ENCODE measurements at regions not wholly inside any gene's neighbourhood (a gene's known extent, or its start where the extent isn't known, plus 50 kb on each side); places are given as distances from the start of the nearest gene placed in this dataset.

GRCh38 chr4:8744083-8744805, 127.4 kb downstream of the HMX1 start:
- H3K4me1 ChIP-seq, result no peaks in the 10 kb centered on the region
- no peaks in the 10 kb centered on the region for H3K9me3 ChIP-seq
- intact Hi-C loops (cut with DNase I; ENCODE audit: low total_unique reads), result no loop called here
- H3K4me3 ChIP-seq, result no peak overlapping the region
- TF ChIP-seq CTCF (IDR thresholded peaks at IDR 0.05), result no peak
- H3K36me3 ChIP-seq, result no peaks in the 10 kb centered on the region
- peaks cover 0 to 35% of the 10 kb centered on the region in 2 donors for H3K27me3 ChIP-seq
- no peak overlapping the region for H3K27ac ChIP-seq
- peak in 1 of 2 donors; percentile 37 for DNase-seq

GRCh38 chr4:8742546-8742945, 129.1 kb downstream of the HMX1 start:
- H3K27me3 ChIP-seq, result peaks cover 0 to 29% of the 10 kb centered on the region in 2 donors
- no peaks in the 10 kb centered on the region for H3K9me3 ChIP-seq
- H3K36me3 ChIP-seq, result no peaks in the 10 kb centered on the region
- H3K27ac ChIP-seq, result no peak overlapping the region
- no peak for DNase-seq
- no peak for TF ChIP-seq CTCF (IDR thresholded peaks at IDR 0.05)
- H3K4me3 ChIP-seq, result no peak overlapping the region
- intact Hi-C loops (cut with DNase I; ENCODE audit: low total_unique reads), result no loop called here
- no peaks in the 10 kb centered on the region for H3K4me1 ChIP-seq

- no peak overlapping the region for H3K4me3 ChIP-seq
- peak in 1 of 2 donors; percentile 45 for DNase-seq
- no peak for TF ChIP-seq CTCF (IDR thresholded peaks at IDR 0.05)
- no peaks in the 10 kb centered on the region for H3K4me1 ChIP-seq
- no peaks in the 10 kb centered on the region for H3K36me3 ChIP-seq
- H3K27me3 ChIP-seq, result peaks cover 0 to 27% of the 10 kb centered on the region in 2 donors
- no peaks in the 10 kb centered on the region for H3K9me3 ChIP-seq
- H3K27ac ChIP-seq, result no peak overlapping the region
- intact Hi-C loops (cut with DNase I; ENCODE audit: low total_unique reads), result no loop called here
Observed at GRCh38 chr4:8741513-8742226, 130.0 kb downstream of the HMX1 start.

- H3K4me3 ChIP-seq, result no peak overlapping the region
- peak in 1 of 2 donors; percentile 51 for DNase-seq
- H3K4me1 ChIP-seq, result no peaks in the 10 kb centered on the region
- H3K9me3 ChIP-seq, result no peaks in the 10 kb centered on the region
- intact Hi-C loops (cut with DNase I; ENCODE audit: low total_unique reads), result no loop called here
- H3K27me3 ChIP-seq, result peaks cover 0 to 26% of the 10 kb centered on the region in 2 donors
- H3K36me3 ChIP-seq, result no peaks in the 10 kb centered on the region
- TF ChIP-seq CTCF (IDR thresholded peaks at IDR 0.05), result no peak
- H3K27ac ChIP-seq, result no peak overlapping the region
Observed at GRCh38 chr4:8740666-8741395, 130.8 kb downstream of the HMX1 start.

- intact Hi-C loops (cut with DNase I; ENCODE audit: low total_unique reads), result no loop called here
- no peaks in the 10 kb centered on the region for H3K9me3 ChIP-seq
- peaks cover 0 to 18% of the 10 kb centered on the region in 2 donors for H3K27me3 ChIP-seq
- H3K4me1 ChIP-seq, result no peaks in the 10 kb centered on the region
- DNase-seq, result no peak
- no peak overlapping the region for H3K27ac ChIP-seq
- no peak for TF ChIP-seq CTCF (IDR thresholded peaks at IDR 0.05)
- H3K4me3 ChIP-seq, result no peak overlapping the region
- H3K36me3 ChIP-seq, result no peaks in the 10 kb centered on the region
Observed at GRCh38 chr4:8739820-8740665, 131.6 kb downstream of the HMX1 start.
